Adrenal gland (tissue), 5 donors: ENCODE measurements at regions not wholly inside any gene's neighbourhood (a gene's known extent, or its start where the extent isn't known, plus 50 kb on each side); places are given as distances from the start of the nearest gene placed in this dataset.

Experiments
- CTCF ChIP-seq, 6 experiments: fragments of 450-650 bp in 4 of 6; fragments of 200-600 bp in 2 of 6; sonication (generic) in 1 of 6; IDR thresholded peaks; 1 replicate in 5 of 6; 2 replicates in 1 of 6; pipeline versions ENCODE4 v1.5.1 to v1.8.0; 2016 to 2021; ENCODE audit warnings: antibody characterized with exemption in 6 of 6, mild to moderate bottlenecking in 2 of 6, moderate library complexity in 1 of 6
- POLR2A ChIP-seq, 2 donors: fragments of 450-650 bp; IDR thresholded peaks; one replicate each; pipeline ENCODE4 v1.6.1; 2017; ENCODE audit warnings: antibody characterized with exemption in 2 of 2, mild to moderate bottlenecking in 2 of 2, moderate library complexity in 1 of 2
- donor health status: DM: no; HTN: no; CAD: no.

- no peak for TF ChIP-seq CTCF (IDR thresholded peaks at IDR 0.05)
- TF ChIP-seq POLR2A (IDR thresholded peaks at IDR 0.05): no peak
These were observed 114.3 kb upstream of the MAFB start for GRCh38 chr20:40803381-40803780.
